HEK293T (cell line): ENCODE measurements at regions not wholly inside any gene's neighbourhood (a gene's known extent, or its start where the extent isn't known, plus 50 kb on each side); places are given as distances from the start of the nearest gene placed in this dataset.

Source experiments
- ARNT ChIP-seq: fragments of 450-650 bp; IDR thresholded peaks from 2 replicates; pipeline ENCODE4 v1.6.1; 2017; ENCODE audit warnings: mild to moderate bottlenecking
- FOXA1 ChIP-seq: fragments of 450-650 bp; IDR thresholded peaks from 2 replicates; pipeline ENCODE4 v1.6.1; 2016; ENCODE audit warnings: mild to moderate bottlenecking
- FOXK2 ChIP-seq: fragments of 450-650 bp; IDR thresholded peaks from 2 replicates; pipeline ENCODE4 v1.6.1; 2016; ENCODE audit warnings: mild to moderate bottlenecking
- FOXM1 ChIP-seq: fragments of 450-650 bp; IDR thresholded peaks from 2 replicates; pipeline ENCODE4 v1.6.1; 2017; ENCODE audit warnings: mild to moderate bottlenecking, borderline replicate concordance
- HDGF ChIP-seq: fragments of 450-650 bp; IDR thresholded peaks from 2 replicates; pipeline ENCODE4 v1.6.1; 2017; ENCODE audit warnings: antibody characterized with exemption, borderline replicate concordance
- LEF1 ChIP-seq: fragments of 450-650 bp; IDR thresholded peaks from 2 replicates; pipeline ENCODE4 v1.6.1; 2017; ENCODE audit warnings: mild to moderate bottlenecking, borderline replicate concordance
- SP1 ChIP-seq: fragments of 450-650 bp; IDR thresholded peaks from 2 replicates; pipeline ENCODE4 v1.6.1; 2017
- ZNF384 ChIP-seq: fragments of 450-650 bp; IDR thresholded peaks from 2 replicates; pipeline ENCODE4 v1.6.1; 2016

GRCh38 chr20:10853731-10854130 lies 179.9 kb upstream of the JAG1 start:
- TF ChIP-seq LEF1 (no peak), ZNF384 (no peak), FOXK2 (no peak), FOXM1 (no peak), SP1 (no peak), ARNT (no peak), HDGF (no peak), FOXA1 (no peak)
